ENCODE measurements at regions not wholly inside any gene's neighbourhood (a gene's known extent, or its start where the extent isn't known, plus 50 kb on each side); places are given as distances from the start of the nearest gene placed in this dataset.

DNA sequence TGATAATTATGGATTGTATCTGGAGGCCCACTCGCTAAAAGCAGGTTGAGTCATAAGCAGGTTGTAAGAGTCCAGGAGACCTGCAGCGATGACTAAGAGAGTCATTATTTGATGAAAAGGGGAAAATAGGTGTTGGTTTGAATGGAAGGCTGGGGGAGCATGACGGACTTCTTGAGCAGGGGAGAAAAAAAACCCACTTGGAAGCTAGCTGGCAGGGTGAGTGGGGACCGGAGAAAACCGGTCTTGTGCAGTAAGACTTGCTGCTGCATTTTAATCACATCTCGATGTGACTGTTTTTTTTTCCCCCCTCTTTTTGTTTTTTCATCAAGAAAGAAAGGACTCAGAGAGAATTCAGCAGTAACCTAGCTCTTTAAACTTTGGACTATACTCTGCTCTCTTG, 90.0 kb downstream of the IGSF1 start:
- no CpG with 5 or more reads among the region's 6 CpGs for WGBS, 2 experiments (ENCODE audit: extremely low coverage in 2 of 2, insufficient read length in 1 of 2)
- H4K91ac ChIP-seq (ENCODE audit: insufficient read depth, low read depth, low read length), result no peak overlapping the region
- H3K9me1 ChIP-seq (ENCODE audit: insufficient read depth, low read length), result no peaks in the 10 kb centered on the region
- H3K4ac ChIP-seq (ENCODE audit: low read depth, low read length), result no peak overlapping the region
- intact Hi-C loops (cut with micrococcal nuclease) (no loop called here), in situ Hi-C loops (cut with MboI; ENCODE audit: low sequenced_read_pairs) (no loop called here), dilution Hi-C loops (cut with HindIII; ENCODE audit: low sequenced_read_pairs, unreplicated experiment) (no loop called here)
- no peak overlapping the region for H3K9ac ChIP-seq (ENCODE audit: low read depth, low read length)
- no TSS peak for BruUV-seq (replicated peaks)
- H2AFZ ChIP-seq (replicated peaks; ENCODE audit: low read length, poor library complexity), result no peak overlapping the region
- no peak overlapping the region for H2BK5ac ChIP-seq (ENCODE audit: low read depth, low read length, poor library complexity, severe bottlenecking)
- no peak overlapping the region for H3K4me3 ChIP-seq (ENCODE audit: insufficient read depth, low read depth, low read length)
- DNase-seq (no peak), ATAC-seq (ENCODE audit: low read depth) (no peak)
- no peak overlapping the region for H4K5ac ChIP-seq (ENCODE audit: low read depth, low read length)
- H4K20me1 ChIP-seq (ENCODE audit: insufficient read depth, low read length), result no peaks in the 10 kb centered on the region
- no peaks in the 10 kb centered on the region for H3K36me3 ChIP-seq (ENCODE audit: control insufficient read depth, insufficient read depth, low read length)
- no peak overlapping the region for H2AK9ac ChIP-seq (replicated peaks; ENCODE audit: low read depth, low read length, poor library complexity)
- no peaks in the 10 kb centered on the region; the same call in 1 of the 2 replicates for H3K27me3 ChIP-seq (ENCODE audit: control insufficient read depth, insufficient read depth, low read length)
- no peak overlapping the region for H3K23ac ChIP-seq (ENCODE audit: low read depth, low read length)
- no peak overlapping the region for H2AK5ac ChIP-seq (ENCODE audit: low read depth, low read length)
- H3K14ac ChIP-seq (replicated peaks; ENCODE audit: low read depth, low read length), result no peak overlapping the region
- POLR2A ChIA-PET (ENCODE audit: unreplicated experiment), result no interaction called here
- no peak overlapping the region for H2BK120ac ChIP-seq (ENCODE audit: low read depth, low read length)
- H3K79me1 ChIP-seq (ENCODE audit: low read depth in 1 of 2, low read length in 2 of 2), result no peaks in the 10 kb centered on the region
- 0 out of 2 replicates have a peak, but pooled peaks cover 1% of the 10 kb centered on the region for H3K9me3 ChIP-seq (ENCODE audit: control insufficient read depth, insufficient read depth, low read length)
- CTCF ChIA-PET, result no interaction called here
- no peak overlapping the region for H2BK15ac ChIP-seq (ENCODE audit: low read depth, low read length)
- no peak overlapping the region for H3K4me2 ChIP-seq (ENCODE audit: low read depth, low read length)
- H3K56ac ChIP-seq (ENCODE audit: extremely low read depth, insufficient read depth, low read length), result no peak overlapping the region
- no peak overlapping the region for H2BK20ac ChIP-seq (ENCODE audit: low read depth, low read length)
- no peak overlapping the region for H3K27ac ChIP-seq (ENCODE audit: insufficient read depth, low read length)
- no peak overlapping the region for H4K8ac ChIP-seq (ENCODE audit: low read depth in 2 of 2, low read length in 2 of 2)
- no peaks in the 10 kb centered on the region for H3K4me1 ChIP-seq (ENCODE audit: control insufficient read depth, insufficient read depth, low read length)
- TF ChIP-seq, protein P1, sequence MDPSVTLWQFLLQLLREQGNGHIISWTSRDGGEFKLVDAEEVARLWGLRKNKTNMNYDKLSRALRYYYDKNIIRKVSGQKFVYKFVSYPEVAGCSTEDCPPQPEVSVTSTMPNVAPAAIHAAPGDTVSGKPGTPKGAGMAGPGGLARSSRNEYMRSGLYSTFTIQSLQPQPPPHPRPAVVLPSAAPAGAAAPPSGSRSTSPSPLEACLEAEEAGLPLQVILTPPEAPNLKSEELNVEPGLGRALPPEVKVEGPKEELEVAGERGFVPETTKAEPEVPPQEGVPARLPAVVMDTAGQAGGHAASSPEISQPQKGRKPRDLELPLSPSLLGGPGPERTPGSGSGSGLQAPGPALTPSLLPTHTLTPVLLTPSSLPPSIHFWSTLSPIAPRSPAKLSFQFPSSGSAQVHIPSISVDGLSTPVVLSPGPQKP (IDR thresholded peaks at IDR 0.05; ENCODE audit: borderline replicate concordance, low read depth, low read length), result no peak
- TF ChIP-seq CHD1 (IDR thresholded peaks at IDR 0.05; ENCODE audit: low read depth, low read length), result no peak
- TF ChIP-seq FOS (IDR thresholded peaks at IDR 0.05; ENCODE audit: low read depth, low read length), result no peak
- no peak for TF ChIP-seq MAFK (IDR thresholded peaks at IDR 0.05; ENCODE audit: low read depth, low read length)
- TF ChIP-seq CEBPB (IDR thresholded peaks at IDR 0.05; ENCODE audit: low read depth, low read length), result no peak
- no peak for TF ChIP-seq RCOR1 (IDR thresholded peaks at IDR 0.05; ENCODE audit: insufficient replicate concordance, low read length)
- no peak for TF ChIP-seq MAZ (IDR thresholded peaks at IDR 0.05; ENCODE audit: borderline replicate concordance, low read depth, low read length)
- TF ChIP-seq, protein P2, sequence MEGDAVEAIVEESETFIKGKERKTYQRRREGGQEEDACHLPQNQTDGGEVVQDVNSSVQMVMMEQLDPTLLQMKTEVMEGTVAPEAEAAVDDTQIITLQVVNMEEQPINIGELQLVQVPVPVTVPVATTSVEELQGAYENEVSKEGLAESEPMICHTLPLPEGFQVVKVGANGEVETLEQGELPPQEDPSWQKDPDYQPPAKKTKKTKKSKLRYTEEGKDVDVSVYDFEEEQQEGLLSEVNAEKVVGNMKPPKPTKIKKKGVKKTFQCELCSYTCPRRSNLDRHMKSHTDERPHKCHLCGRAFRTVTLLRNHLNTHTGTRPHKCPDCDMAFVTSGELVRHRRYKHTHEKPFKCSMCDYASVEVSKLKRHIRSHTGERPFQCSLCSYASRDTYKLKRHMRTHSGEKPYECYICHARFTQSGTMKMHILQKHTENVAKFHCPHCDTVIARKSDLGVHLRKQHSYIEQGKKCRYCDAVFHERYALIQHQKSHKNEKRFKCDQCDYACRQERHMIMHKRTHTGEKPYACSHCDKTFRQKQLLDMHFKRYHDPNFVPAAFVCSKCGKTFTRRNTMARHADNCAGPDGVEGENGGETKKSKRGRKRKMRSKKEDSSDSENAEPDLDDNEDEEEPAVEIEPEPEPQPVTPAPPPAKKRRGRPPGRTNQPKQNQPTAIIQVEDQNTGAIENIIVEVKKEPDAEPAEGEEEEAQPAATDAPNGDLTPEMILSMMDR (conservative IDR thresholded peaks at IDR 0.05; ENCODE audit: low read depth, low read length), result no peak
- TF ChIP-seq POLR2A (IDR thresholded peaks at IDR 0.05; ENCODE audit: low read depth, low read length), result no peak
- TF ChIP-seq NFE2L2 (IDR thresholded peaks at IDR 0.05; ENCODE audit: low read depth, low read length), result no peak
- TF ChIP-seq RAD21 (IDR thresholded peaks at IDR 0.05; ENCODE audit: low read length), result no peak
- TF ChIP-seq MXI1 (IDR thresholded peaks at IDR 0.05; ENCODE audit: borderline replicate concordance, low read depth, low read length), result no peak
- TF ChIP-seq, protein P3, sequence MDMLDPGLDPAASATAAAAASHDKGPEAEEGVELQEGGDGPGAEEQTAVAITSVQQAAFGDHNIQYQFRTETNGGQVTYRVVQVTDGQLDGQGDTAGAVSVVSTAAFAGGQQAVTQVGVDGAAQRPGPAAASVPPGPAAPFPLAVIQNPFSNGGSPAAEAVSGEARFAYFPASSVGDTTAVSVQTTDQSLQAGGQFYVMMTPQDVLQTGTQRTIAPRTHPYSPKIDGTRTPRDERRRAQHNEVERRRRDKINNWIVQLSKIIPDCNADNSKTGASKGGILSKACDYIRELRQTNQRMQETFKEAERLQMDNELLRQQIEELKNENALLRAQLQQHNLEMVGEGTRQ (IDR thresholded peaks at IDR 0.05; ENCODE audit: low read depth, low read length), result no peak
- TF ChIP-seq SMC3 (IDR thresholded peaks at IDR 0.05; ENCODE audit: low read depth, low read length), result no peak
- TF ChIP-seq BHLHE40 (IDR thresholded peaks at IDR 0.05; ENCODE audit: low read depth, low read length), result no peak
- no peak for TF ChIP-seq RFX5 (IDR thresholded peaks at IDR 0.05; ENCODE audit: low read depth, low read length)
- H3K18ac ChIP-seq (ENCODE audit: low read depth, low read length), result no peak overlapping the region

All from IMR-90 (cell line).